ENCODE measurements at regions not wholly inside any gene's neighbourhood (a gene's known extent, or its start where the extent isn't known, plus 50 kb on each side); places are given as distances from the start of the nearest gene placed in this dataset.

- TF ChIP-seq CTCF (IDR thresholded peaks at IDR 0.05): no peak
- no peak for TF ChIP-seq POLR2A (IDR thresholded peaks at IDR 0.05)
These were observed 1662.9 kb downstream of the SUCLG1 start for GRCh38 chr2:82796132-82796531.

Measured in body of pancreas (tissue), 4 donors.